Activated CD4-positive, alpha-beta T cell treated with anti-CD3 and anti-CD28 coated beads, Interleukin-2, amount 50 U/mL, for 48 hours (primary cell): ENCODE measurements at regions not wholly inside any gene's neighbourhood (a gene's known extent, or its start where the extent isn't known, plus 50 kb on each side); places are given as distances from the start of the nearest gene placed in this dataset.
"Not testable (repeated sequence)": the region's sequence is repeated elsewhere in the genome, so short reads cannot be mapped to it uniquely, and the experiment has no call there.

Experiments used
- DNase-seq, 2 experiments: peaks; one replicate each; pipeline ENCODE4 v3.0.0-alpha.2; 2020

DNA sequence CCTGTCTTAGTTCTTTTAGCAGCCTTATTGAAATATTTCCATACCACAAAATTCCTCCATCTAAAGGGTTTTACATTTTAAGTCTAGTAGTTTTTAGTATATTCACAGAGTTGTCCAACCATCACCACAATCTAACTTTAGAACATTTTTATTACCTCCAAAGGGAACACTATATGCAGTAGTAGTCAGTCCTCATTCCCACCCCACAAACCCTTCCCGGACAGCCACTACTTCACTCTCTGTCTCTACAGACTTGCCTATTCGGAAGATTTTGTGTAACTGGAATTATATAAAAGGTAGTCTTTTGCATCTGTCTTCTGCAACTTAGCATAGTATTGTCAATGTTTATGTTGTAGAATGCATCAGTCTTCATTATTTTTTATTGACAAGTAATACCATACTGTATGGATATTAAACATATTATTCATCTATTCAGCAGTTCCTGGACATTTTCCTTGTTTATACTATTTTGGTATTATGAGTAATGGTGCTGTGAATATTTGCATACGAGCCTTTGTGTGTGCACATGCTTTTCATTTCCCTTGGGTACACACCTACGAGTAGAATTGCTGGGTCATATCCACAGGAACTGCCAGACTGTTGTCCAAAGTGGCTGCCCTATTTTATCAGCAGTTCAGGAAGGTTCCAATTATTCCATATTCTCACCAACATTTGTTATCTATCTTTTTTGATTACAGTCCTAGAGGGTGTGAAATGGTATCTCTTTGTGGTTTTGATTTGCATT is 60.9 kb upstream of the LANCL2 start:
- DNase-seq: no peak

DNA sequence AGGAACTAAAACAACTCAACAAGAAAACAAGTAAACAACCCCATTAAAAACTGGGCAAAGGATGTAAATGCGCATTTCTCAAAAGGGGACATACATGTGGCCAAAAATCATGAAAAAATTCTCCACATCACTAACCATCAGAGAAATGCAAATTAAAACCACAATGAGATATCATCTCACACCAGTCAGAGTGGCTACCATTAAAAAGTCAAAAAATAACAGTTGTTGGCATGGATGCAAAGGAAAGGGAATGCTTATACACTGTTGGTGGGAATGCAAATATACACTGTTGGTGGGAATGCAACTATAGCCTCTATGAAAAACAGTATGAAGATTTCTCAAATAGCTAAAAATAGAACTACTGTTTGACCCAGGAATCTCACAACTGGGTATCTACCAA is 60.0 kb upstream of the LANCL2 start:
- DNase-seq: no peak

DNA sequence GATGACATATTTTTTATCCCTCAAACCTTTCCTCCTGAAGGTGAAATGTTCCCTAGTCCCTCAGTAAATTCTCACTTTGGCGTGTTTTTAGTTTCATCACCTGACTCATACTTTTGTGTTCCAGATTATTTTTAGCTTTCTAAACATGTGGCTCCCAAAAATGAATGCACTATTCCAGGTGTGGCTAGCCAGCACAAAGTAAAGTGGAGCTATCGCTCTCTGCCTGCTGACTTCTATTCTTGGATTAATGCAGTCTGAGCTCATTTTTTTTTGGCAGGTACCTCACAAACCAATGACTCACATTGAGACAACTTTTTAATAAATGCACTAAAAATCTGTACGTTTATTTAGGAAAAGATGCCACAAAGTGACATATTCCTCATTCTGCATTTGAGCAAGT is 58.8 kb upstream of the LANCL2 start:
- no peak for DNase-seq

DNA sequence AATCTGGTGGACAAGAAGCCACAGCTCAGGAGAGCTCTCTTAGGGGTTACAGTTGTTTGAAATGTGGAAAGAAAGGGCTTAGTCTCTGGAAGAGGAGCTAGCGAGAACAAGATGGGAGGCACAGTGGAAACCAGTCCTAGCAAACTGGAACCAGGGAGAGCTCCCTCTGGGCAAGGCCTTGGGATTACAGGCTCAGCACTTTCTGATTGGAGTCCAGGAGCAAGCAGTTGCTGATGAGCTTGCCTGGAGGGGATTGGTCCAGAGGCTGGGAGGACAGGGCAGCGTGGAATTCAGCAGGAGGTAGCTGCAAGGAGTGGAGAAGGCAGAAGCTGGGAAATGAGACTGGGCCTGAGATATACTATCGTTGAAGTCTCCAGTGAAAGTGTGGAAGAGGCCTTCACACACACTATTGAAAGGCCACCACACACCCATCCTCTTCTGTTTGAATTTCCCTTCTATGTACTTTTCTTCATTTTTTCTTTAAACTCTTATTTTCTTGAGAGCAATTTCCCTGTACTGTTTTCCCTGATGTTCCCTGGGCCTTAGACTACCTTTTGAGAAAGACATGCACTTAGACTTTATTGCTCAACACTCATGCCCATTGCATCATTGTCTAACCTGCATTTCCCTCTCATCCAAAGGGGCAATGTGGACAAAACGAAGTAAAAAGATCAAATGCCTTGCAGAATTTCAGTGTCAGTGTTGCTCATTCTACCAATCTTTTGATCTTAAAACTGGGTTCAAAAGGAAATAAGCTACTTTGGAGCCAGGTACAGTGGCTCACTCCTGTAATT is 57.8 kb upstream of the LANCL2 start:
- no peak for DNase-seq

DNA sequence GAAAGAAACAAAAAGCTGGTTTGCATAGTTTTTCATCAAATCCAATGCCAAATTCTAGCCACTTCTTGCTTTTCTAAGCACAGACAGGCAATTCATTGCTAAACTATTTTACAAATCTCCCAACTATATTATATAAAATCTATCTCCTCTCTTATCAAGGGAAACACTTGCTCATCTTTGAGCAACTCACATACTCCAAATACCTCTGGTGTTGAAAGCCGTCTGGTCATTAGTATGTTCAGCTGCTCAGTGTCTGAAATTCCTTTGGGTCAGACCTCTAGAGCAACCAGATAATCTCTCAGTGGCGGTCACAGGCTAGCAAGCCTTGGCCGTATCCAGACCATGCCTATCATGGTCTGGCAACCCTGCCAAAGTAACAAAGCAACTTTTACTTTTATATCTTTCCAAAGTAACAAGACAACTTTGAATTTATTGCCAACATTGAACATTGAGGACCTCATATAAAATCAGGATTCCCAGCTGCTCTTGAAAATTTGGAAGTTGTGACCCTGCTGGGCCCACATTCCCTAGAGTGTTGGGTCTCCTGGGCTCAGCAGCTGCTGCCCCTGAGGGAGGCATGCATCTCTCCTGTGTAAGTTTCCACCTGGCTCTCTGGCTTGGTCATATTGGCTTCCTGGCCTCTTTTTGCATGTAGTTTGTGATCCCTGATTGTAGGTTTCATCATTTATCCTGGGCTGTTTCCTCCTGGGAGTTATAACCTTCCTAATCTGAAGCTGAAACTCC is 56.8 kb upstream of the LANCL2 start:
- DNase-seq: no peak

DNA sequence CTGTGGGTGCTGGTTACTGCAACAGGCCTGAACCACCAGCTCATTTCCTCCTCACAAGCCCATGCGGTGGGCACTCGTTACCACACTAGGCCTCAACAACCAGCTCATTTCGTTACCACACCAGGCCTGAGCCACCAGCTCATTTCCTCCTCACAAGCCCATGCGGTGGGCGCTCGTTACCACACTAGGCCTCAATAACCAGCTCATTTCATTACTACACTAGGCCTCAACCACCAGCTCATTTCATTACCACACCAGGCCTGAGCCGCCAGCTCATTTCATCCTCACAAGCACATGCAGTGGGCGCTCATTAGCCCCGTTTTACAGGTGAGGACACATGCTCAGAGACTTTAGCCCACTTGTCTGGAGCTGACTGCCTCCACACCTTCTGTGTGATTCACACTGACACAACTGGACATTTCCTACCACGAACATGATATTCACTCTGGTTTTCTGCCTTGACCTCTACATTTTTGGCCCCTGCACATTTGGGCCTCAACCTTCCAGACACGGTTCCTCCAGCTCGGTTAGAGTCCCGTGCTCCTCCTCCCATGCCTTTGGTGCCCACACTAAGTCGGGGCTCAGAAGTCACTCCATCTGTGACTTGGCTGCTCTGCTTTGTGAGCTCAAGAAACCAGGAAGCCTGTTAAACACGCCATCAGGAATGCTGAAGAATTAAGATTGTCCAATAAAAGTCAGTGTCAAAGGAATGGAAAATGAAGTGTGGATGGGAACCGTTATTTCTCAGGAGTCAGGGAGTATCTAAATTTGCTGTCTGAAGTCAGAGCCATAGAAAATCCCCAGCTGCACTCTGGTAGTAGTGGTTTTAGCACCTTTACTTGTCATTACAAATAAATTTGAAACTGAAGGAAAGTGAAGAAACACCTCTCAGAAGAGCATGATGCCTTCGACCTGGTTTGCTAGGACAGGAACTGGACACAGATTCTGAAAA is 55.8 kb upstream of the LANCL2 start:
- DNase-seq: peak; percentile 72 to 80

DNA sequence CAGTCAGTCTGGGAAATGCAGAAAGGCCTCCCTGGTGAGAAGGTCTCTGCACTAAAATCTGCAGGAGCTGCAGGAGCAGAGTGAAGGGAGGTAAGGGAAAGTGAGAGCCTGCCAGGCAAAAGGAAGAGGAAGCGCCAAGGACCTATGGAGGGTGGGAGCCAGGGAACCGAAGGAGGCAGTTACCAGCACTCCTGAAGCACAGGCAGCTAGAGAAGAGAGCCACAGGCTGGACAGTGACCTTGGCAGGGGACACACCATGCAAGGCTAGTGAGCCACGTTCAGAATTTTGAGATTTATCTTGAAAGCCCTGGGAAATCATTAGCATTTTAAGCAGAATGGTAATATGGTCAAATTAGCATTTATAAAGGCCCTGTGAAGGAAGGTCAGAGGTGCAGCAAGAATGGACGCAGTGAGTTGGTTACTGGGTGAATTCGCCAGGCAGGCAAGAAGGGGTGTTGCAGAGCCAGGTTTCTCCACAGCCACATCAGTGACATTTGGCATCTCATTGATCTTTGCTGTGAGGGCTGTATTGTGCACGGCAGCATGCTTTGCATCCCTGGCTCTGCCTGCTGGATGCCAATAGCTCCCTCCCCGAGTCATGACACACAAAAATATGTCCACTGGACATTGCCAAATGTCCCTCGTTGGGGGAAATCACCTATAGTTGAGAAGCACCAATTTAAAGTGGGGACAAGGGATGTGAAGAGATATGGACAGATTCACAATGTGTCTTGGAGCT is 54.7 kb upstream of the LANCL2 start:
- DNase-seq: no peak

DNA sequence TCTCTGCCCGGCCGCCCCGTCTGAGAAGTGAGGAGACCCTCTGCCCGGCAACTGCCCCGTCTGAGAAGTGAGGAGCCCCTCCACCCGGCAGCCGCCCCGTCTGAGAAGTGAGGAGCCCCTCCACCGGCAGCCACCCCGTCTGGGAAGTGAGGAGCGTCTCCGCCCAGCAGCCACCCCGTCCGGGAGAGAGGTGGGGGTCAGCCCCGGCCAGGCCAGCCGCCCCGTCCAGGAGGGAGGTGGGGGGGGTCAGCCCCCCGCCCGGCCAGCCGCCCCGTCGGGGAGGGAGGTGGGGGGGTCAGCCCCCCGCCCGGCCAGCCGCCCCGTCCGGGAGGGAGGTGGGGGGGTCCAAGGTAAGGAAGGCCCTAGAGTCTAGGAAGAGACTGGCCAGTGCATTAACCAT is 53.2 kb upstream of the LANCL2 start:
- not testable (repeated sequence) for DNase-seq

DNA sequence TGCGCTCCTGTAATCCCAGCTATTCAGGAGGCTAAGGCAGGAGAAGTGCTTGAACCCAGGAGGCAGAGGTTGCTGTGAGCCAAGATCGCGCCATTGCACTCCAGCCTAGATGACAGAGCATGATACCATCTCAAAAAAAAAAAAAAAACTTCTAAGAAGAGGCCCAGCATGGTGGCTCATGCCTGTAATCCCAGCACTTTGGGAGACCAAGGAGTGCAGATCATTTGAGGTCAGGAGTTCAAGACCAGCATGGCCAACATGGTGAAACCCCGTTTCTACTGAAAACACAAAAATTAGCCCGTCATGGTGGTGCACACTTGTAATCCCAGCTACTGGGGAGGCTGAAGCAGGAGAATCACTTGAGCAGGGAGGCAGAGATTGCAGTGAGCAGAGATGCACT is 51.5 kb upstream of the LANCL2 start:
- not testable (repeated sequence) for DNase-seq

DNA sequence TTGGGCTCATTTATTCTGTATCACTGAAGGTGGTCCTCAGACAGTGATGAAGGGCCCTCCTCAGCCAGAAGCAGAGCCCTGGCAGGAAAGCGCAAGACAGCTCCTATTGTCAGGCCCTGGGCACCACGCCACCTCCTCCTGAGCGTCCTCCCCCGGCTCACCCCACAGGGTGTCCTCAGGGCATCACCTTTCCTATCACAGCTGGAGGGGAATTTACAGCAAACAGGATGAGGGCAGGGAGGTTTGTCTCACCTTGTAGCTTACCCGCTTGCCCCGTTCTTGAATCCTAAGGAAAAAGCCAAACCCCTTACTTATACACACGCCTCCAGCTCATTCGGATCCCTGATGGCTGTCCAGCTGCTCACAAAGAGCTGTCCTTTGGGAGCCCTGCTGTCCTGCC is 50.2 kb upstream of the LANCL2 start:
- DNase-seq: no peak
